Superior temporal gyrus (tissue), 1 donor: ENCODE measurements at regions not wholly inside any gene's neighbourhood (a gene's known extent, or its start where the extent isn't known, plus 50 kb on each side); places are given as distances from the start of the nearest gene placed in this dataset.
"Not testable (repeated sequence)": the region's sequence is repeated elsewhere in the genome, so short reads cannot be mapped to it uniquely, and the experiment has no call there.

Experiments used
- DNase-seq: peaks from one replicate; pipeline ENCODE4 v3.0.0-alpha.2; 2016; ENCODE audit errors: extremely low spot score

GRCh38 chr2:56971383-56971974 is 787.7 kb downstream of the CCDC85A start:
- no peak for DNase-seq

DNA sequence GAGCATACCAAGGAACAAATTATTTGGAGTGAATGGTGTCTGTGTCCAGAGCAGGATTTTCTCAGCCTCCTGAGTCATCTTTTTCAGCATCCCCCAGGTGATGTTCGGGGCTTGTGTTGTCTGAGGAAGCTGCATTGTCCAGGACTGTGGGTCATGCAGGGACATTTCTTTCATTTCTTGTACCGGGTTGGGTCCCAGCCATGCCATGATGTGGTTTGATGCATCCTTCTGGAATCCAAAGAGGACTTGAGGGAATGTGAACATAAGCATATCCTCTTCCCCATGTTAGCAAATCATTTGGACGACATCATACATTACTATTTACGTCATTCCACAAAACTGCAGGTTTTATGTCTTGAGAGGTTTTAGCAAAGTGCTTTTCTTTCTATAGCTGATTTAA is 797.8 kb downstream of the CCDC85A start:
- DNase-seq = no peak

DNA sequence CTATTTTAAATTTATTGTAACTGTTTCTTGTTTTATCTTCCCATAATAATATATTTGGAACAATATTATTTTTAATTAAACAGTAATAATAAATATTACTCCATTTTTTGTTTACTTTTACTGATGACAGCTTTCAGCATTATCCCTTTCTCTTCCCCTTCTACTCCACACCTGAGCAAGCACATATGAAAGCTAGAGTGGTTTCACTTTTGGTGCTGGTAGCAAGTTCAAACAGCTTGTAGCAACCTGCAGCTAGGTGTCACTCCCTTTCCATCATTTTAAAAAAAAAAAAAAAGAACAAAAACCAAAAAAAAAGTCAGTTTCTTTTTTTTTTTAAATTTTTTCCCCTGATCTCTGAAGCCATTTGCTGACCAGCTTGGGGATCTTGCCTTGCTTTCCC is 801.8 kb downstream of the CCDC85A start:
- no peak for DNase-seq

DNA sequence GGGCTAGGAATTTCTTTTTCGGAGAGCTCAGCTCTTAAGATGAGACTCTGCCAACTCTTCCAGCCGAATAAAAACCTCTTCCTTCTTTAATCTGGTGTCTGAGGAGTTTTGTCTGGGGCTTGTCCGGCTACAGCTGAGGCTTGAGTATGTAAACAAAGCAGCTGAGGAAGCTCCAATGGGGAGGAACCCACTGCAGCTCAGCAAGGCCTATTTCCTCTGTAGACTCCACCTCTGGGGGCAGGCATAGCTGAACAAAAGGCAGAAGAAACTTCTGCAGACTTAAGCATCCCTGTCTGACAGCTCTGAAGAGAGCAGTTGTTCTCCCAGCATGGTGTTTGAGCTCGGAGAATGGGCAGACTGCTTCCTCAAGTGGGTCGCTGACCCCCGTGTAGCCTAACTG is 838.7 kb downstream of the CCDC85A start:
- DNase-seq = no peak

GRCh38 chr2:57044931-57045635 is 861.3 kb downstream of the CCDC85A start:
- no peak for DNase-seq

- DNase-seq = no peak
Measured at GRCh38 chr2:57049273-57049672, 865.5 kb downstream of the CCDC85A start.

- no peak for DNase-seq
Measured at GRCh38 chr2:57050007-57050406, 866.2 kb downstream of the CCDC85A start.

DNA sequence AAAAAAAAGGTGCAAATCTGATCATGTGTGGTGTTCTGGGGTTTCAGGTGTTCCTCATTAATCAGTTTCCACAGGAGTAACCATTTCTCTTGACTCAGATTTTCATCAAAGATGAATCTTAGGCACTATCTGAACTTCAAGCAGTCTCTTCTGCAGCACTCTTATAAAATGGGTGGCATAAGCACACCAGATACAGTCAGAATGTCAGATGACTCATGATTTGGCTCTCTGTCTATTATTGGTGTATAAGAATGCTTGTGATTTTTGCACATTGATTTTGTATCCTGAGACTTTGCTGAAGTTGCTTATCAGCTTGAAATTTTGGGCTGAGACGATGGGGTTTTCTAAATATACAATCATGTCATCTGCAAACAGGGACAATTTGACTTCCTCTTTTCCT is 882.5 kb downstream of the CCDC85A start:
- DNase-seq = not testable (repeated sequence)

DNA sequence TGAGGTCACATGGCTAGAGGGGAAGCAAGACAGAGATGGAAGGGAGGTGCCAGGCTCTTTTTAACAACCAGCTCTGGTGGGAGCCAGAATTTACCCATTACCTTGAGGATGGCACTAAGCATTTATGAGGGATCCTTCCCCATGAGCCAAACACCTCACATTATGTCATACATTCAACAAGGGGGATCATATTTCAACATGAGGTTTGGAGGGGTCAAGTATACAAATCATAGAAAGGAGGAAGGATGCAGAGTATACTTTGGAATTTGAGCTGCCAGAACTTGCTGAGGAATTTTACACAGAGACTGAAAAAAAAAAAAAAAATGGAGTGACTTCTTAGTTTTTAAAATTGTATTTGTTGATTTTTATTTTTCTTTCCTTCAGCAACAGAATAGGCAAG is 891.4 kb downstream of the CCDC85A start:
- DNase-seq = no peak

DNA sequence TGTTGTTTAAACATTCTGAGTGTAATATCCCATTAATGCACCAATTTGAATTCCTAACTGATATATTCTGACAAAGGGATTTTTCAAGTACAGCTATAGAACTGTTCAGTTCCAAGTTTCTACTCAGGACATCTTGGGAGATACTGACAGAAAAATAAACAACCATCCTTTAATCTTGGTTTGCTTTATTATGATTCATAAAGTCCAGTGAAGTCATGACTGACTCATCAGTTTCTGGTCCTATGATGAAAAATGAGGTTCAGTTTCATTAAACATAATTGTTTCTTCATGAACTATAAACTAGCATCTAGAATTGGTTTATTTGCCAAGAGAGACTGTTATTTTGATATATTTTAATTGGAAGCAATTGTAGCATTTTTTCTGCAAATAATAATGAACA is 896.2 kb downstream of the CCDC85A start:
- DNase-seq = no peak

DNA sequence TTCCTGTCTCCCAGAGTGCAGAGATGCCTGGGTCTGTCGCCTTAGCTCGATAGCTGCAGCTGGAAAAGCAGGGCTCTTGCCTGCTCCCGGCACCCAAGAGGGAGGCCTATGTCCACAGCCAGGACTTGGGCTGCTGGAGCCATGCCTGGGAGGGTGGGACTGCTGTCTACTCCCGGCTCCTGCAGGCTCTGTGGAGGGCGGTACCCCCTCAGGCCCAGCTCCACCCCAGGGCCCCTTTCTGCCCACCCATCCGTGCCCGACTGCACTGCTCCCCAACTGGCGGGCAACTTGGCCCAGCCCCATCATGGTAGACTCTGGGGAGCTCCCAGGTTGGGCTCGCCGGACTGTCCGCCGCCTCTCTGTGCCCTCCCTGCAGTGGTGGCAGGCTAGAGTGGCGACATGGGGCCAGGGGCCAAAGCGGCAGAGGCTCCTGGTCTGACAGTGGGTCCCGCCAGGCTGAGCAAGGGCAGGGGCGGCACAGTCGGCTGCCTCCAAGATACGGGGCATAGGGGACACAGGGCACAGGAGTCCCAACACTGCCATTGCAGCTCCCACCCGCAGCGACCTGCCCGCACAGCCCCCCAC is 901.0 kb downstream of the CCDC85A start:
- DNase-seq = no peak

- no peak for DNase-seq
Measured at GRCh38 chr2:57093020-57093419, 909.2 kb downstream of the CCDC85A start.

- DNase-seq = no peak
Measured at GRCh38 chr2:57097855-57098254, 914.1 kb downstream of the CCDC85A start.

DNA sequence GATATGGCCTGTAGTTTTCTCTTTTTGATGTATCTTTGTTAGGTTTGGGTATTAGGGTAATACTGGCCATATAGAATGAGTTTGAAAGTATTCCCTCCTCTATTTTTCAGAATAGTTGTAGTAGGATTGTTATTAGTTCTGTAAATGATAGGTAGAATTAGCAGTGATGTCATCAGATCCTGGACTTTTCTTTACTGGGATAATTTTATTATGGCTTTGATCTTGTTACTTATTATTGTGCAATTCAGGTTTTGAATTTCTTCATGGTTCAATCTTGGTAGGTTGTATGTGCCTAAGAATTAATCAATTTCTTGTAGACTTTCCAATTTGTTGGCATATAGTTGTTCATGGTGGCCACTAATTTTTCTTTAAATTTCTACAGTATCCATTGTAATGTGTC is 916.6 kb downstream of the CCDC85A start:
- no peak for DNase-seq

GRCh38 chr2:57105694-57106093 is 921.9 kb downstream of the CCDC85A start:
- DNase-seq = no peak

DNA sequence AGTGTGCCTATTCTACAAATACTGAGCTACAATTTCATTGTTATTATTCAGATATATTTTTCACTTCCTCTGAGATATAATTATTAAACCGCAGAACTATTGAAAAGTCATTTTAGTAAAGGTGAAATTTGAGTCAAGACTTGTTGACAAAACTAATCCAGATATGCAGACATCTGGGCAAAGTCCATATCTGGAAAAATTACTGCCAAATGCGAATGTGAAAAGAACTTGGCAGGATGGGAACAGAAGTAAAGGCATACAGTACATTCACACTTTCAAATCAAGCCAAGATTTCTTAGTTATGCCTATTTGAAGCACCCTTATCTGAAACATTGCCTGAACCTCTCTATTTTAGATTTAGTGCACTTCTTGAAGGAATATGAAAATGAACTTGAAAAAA is 923.6 kb downstream of the CCDC85A start:
- DNase-seq = no peak

GRCh38 chr2:57111531-57111930 is 927.7 kb downstream of the CCDC85A start:
- DNase-seq = no peak

- no peak for DNase-seq
Measured at GRCh38 chr2:57119141-57119540, 927.5 kb upstream of the VRK2 start.

DNA sequence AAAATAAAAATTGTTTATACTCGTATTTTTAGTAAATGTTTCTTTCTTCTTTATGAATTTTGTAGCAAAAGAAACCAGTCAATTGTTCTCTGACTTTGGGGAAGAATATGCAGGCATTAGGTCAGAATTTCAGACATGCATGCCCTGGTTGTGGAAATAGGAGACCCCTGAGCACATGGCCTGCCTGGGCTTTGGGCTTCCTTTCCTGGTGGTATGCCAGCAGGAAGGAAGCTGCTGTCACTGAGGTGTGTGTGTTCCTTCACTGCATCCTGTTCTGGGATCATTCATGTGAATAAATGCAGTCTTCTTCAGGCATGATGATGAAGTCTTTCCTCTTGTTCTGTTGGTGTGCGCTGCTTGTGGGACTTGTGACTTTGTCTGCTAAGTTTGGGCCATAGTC is 920.2 kb upstream of the VRK2 start:
- DNase-seq = no peak

DNA sequence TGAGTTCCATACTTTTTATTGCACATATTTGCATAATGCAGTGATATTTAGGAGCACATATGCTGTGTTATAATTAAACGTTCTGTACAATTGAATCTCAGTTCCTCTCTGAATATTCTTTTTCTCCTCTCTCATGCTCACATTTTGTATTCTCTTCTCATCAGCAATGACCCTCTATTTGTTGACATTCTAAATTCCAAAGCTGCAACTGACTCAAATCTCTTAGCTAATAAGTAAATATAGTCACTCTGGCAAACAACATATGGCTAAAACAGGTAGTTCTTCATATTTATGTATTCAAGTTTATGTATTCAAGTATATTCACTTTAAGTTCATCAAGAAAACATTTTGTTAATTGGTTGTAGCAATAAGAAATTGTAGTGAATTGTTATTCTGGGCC is 907.4 kb upstream of the VRK2 start:
- no peak for DNase-seq

DNA sequence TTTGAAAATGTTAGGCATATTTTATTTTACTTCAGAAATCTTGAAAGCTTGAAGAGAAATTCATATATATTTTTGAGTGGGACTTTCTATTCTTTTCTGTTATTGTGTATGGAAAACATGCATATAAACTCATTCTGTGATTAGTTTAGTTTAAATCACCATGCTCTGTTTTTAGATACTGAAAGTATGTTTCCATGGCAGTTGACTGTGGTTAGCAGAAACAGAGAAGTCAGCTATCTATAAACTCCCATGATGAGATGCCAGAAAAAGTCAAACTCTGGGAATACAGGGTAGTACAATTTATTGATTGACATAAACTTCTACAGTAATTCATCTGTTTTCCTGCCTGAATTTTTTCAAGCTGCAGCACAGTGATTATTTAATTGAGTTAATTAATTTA is 905.3 kb upstream of the VRK2 start:
- DNase-seq = no peak

GRCh38 chr2:57146951-57147350 is 899.7 kb upstream of the VRK2 start:
- no peak for DNase-seq

GRCh38 chr2:57156231-57156924 is 890.2 kb upstream of the VRK2 start:
- no peak for DNase-seq
